Endothelial cell of umbilical vein (primary cell): ENCODE measurements at regions not wholly inside any gene's neighbourhood (a gene's known extent, or its start where the extent isn't known, plus 50 kb on each side); places are given as distances from the start of the nearest gene placed in this dataset.

Experiments
- BruUV-seq: library from RNA; stranded (reverse); fragments of 400-500 nt; replicated peaks from 2 replicates; lab custom pipeline; 2021; lab: Mats Ljungman, UMichigan
- CTCF ChIA-PET: fragments of 300-600, 350-600 bp; sonication (Branson Sonifier 250); formaldehyde crosslinking; loops from one replicate; lab custom pipeline; 2021; ENCODE audit warnings: antibody characterized with exemption, inconsistent platforms; lab: Charles Lee
- POLR2A ChIA-PET: fragments of 300-600, 350-600 bp; sonication (Branson Sonifier 250); formaldehyde crosslinking; loops from one replicate; lab custom pipeline; 2021; ENCODE audit warnings: antibody characterized with exemption, inconsistent platforms; lab: Charles Lee
- DNase-seq: peaks from one replicate; pipeline ENCODE4 v3.0.0-alpha.2; 2011; ENCODE audit warnings: low read depth, low spot score
- FAIRE-seq: peaks from 2 replicates; lab custom pipeline; 2011; peaks lifted over from hg19 to GRCh38; lab: Jason Lieb, UNC
- H2AFZ ChIP-seq: 2 replicates; pipeline ENCODE4 v1.6.0; 2012; ENCODE audit warnings: low read depth, low read length, control low read depth, inconsistent platforms
- H3K27ac ChIP-seq: 2 replicates; pipeline ENCODE4 v1.5.1; 2011; ENCODE audit warnings: low read depth, mild to moderate bottlenecking, control low read depth, low read length, moderate library complexity; ENCODE audit not compliant: insufficient read depth
- H3K27me3 ChIP-seq, 2 experiments: 2 replicates each; pipeline versions ENCODE4 v1.6.0 to v1.6.1; 2011; ENCODE audit warnings: low read length in 2 of 2, mixed read lengths in 1 of 2; ENCODE audit not compliant: control insufficient read depth in 2 of 2, insufficient read depth in 2 of 2
- H3K36me3 ChIP-seq, 2 experiments: 2 replicates in 1 of 2; 3 replicates in 1 of 2; pipeline ENCODE4 v1.5.1; 2011; ENCODE audit warnings: low read length in 2 of 2, mild to moderate bottlenecking in 1 of 2, moderate library complexity in 1 of 2; ENCODE audit not compliant: control insufficient read depth in 2 of 2, insufficient read depth in 2 of 2; ENCODE audit errors: extremely low read depth in 1 of 2
- H3K4me1 ChIP-seq: 3 replicates; pipeline ENCODE4 v1.5.1; 2011; ENCODE audit warnings: mild to moderate bottlenecking, low read length; ENCODE audit not compliant: control insufficient read depth, insufficient read depth; ENCODE audit errors: extremely low read depth
- H3K4me2 ChIP-seq: 2 replicates; pipeline ENCODE4 v1.6.1; 2011; ENCODE audit warnings: low read length, control low read depth, mixed read lengths; ENCODE audit not compliant: insufficient read depth
- H3K4me3 ChIP-seq, 3 experiments: fragments of 200-600 bp in 1 of 3; sonication (generic), shearing (Covaris generic) in 1 of 3; replicated peaks in 1 of 3; 2 replicates each; pipeline ENCODE4 v1.5.1; 2011 to 2016; ENCODE audit warnings: control low read depth in 3 of 3, low read length in 3 of 3, mild to moderate bottlenecking in 2 of 3, inconsistent platforms in 1 of 3, low read depth in 1 of 3, moderate library complexity in 1 of 3; ENCODE audit not compliant: insufficient read depth in 1 of 3
- H3K79me2 ChIP-seq: 2 replicates; pipeline ENCODE4 v1.6.0; 2012; ENCODE audit warnings: low read length, inconsistent platforms; ENCODE audit not compliant: control insufficient read depth, insufficient read depth
- H3K9ac ChIP-seq: replicated peaks from 2 replicates; pipeline ENCODE3; 2011; ENCODE audit warnings: low read length, control low read depth; ENCODE audit not compliant: insufficient read depth; ENCODE audit errors: extremely low read depth
- H3K9me1 ChIP-seq: replicated peaks from 3 replicates; pipeline ENCODE4 v1.6.0; 2011; ENCODE audit warnings: mild to moderate bottlenecking, low read length; ENCODE audit not compliant: control insufficient read depth, insufficient read depth; ENCODE audit errors: extremely low read depth
- H3K9me3 ChIP-seq: replicated peaks from 2 replicates; pipeline ENCODE4 v1.5.1; 2012; ENCODE audit warnings: low read length, inconsistent platforms; ENCODE audit not compliant: control insufficient read depth, insufficient read depth
- H4K20me1 ChIP-seq: replicated peaks from 2 replicates; pipeline ENCODE3; 2011; ENCODE audit warnings: mild to moderate bottlenecking, low read length; ENCODE audit not compliant: control insufficient read depth, insufficient read depth; ENCODE audit errors: extremely low read depth
- EZH2 ChIP-seq: IDR thresholded peaks from 2 replicates; pipeline ENCODE4 v1.6.1; 2012; ENCODE audit warnings: borderline replicate concordance, low read depth, mild to moderate bottlenecking, moderate library complexity, low read length, inconsistent platforms; ENCODE audit not compliant: severe bottlenecking
- FOS ChIP-seq: IDR thresholded peaks from 2 replicates; pipeline ENCODE4 v1.6.1; 2011; ENCODE audit warnings: mild to moderate bottlenecking, low read length, moderate library complexity, borderline replicate concordance; ENCODE audit not compliant: insufficient read depth
- GATA2 ChIP-seq: IDR thresholded peaks from 2 replicates; pipeline ENCODE4 v1.7.0; 2011; ENCODE audit warnings: low read depth, mild to moderate bottlenecking, moderate library complexity, mixed read lengths, low read length; ENCODE audit not compliant: insufficient read length, insufficient read depth
- JUN ChIP-seq: IDR thresholded peaks from 2 replicates; pipeline ENCODE4 v1.6.1; 2011; ENCODE audit warnings: borderline replicate concordance, low read depth; ENCODE audit not compliant: insufficient read length, insufficient read depth
- MAX ChIP-seq: IDR thresholded peaks from 2 replicates; pipeline ENCODE4 v1.6.1; 2011; ENCODE audit not compliant: insufficient read depth, insufficient read length
- MYC ChIP-seq: IDR thresholded peaks from one replicate; pipeline ENCODE4 v1.6.1; 2011; ENCODE audit warnings: mild to moderate bottlenecking, low read depth, low read length
- POLR2A ChIP-seq: IDR thresholded peaks from 2 replicates; pipeline ENCODE4 v1.6.1; 2012; ENCODE audit warnings: low read depth, mild to moderate bottlenecking, control low read depth, low read length
- POLR2AphosphoS5 ChIP-seq: IDR thresholded peaks from 2 replicates; pipeline ENCODE4 v1.6.1; 2012; ENCODE audit warnings: low read depth, mild to moderate bottlenecking, control low read depth, low read length, moderate library complexity; ENCODE audit not compliant: insufficient read depth
- dilution Hi-C: fragments of 300-500 bp; cut with MboI; formaldehyde crosslinking; loops from one replicate; pipeline ENCODE4 v1.15.0; 2019; ENCODE audit warnings: low sequenced_read_pairs; ENCODE audit not compliant: extremely low pct_ligation_motif_present
- intact Hi-C: fragments of 100-400 bp; cut with micrococcal nuclease; formaldehyde crosslinking; loops from one replicate; pipeline ENCODE4 v1.10.0; 2022
- TF ChIP-seq, protein P1 (sequence below), 2 donors: IDR thresholded peaks; 1 replicate in 1 of 2; 2 replicates in 1 of 2; pipeline ENCODE4 v1.5.1; 2011; ENCODE audit warnings: low read length in 2 of 2, mild to moderate bottlenecking in 2 of 2, moderate library complexity in 2 of 2, control low read depth in 1 of 2, inconsistent platforms in 1 of 2, low read depth in 1 of 2; ENCODE audit not compliant: insufficient read depth in 1 of 2; ENCODE audit errors: extremely low read depth in 1 of 2

DNA sequence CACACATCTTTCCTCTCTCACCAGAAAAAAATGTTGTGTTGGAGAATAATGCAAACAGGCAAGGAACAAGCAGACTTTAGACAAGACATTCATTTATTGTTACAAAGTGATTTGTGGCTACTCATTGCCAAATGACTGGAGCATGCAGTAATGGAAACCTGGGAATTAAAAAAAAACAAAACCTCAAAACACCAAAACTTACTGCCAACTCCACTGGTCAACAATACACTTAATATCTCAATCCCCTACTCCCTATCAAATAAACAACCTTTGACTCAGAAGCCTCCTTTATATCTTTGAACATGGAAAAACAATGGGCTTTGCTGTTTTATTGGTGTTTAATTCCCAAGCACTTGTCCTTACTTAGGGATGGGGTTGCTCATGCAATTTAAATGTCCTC is 112.8 kb downstream of the POSTN start:
- Histone ChIP-seq H3K9me3 (no peaks in the 10 kb centered on the region), H3K36me3 (no peaks in the 10 kb centered on the region), H3K9me1 (no peaks in the 10 kb centered on the region), H3K27me3 (no peaks in the 10 kb centered on the region), H3K27ac (no peak overlapping the region), H3K4me1 (no peaks in the 10 kb centered on the region), H3K4me3 (no peak overlapping the region), H3K79me2 (no peaks in the 10 kb centered on the region), H3K9ac (no peak overlapping the region), H2AFZ (no peak overlapping the region), H3K4me2 (peak overlapping the region; percentile 2), H4K20me1 (no peaks in the 10 kb centered on the region)
- BruUV-seq = no TSS peak
- intact Hi-C loops = no loop called here
- ChIA-PET CTCF (no interaction called here), POLR2A (no interaction called here)
- DNase-seq = peak; percentile 27
- FAIRE-seq = no peak
- dilution Hi-C loops = no loop called here
- TF ChIP-seq MAX (no peak), GATA2 (no peak), EZH2 (no peak), POLR2A (no peak), JUN (no peak), FOS (no peak), MYC (no peak), POLR2AphosphoS5 (no peak)
- TF ChIP-seq, protein P1, sequence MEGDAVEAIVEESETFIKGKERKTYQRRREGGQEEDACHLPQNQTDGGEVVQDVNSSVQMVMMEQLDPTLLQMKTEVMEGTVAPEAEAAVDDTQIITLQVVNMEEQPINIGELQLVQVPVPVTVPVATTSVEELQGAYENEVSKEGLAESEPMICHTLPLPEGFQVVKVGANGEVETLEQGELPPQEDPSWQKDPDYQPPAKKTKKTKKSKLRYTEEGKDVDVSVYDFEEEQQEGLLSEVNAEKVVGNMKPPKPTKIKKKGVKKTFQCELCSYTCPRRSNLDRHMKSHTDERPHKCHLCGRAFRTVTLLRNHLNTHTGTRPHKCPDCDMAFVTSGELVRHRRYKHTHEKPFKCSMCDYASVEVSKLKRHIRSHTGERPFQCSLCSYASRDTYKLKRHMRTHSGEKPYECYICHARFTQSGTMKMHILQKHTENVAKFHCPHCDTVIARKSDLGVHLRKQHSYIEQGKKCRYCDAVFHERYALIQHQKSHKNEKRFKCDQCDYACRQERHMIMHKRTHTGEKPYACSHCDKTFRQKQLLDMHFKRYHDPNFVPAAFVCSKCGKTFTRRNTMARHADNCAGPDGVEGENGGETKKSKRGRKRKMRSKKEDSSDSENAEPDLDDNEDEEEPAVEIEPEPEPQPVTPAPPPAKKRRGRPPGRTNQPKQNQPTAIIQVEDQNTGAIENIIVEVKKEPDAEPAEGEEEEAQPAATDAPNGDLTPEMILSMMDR (IDR thresholded peaks at IDR 0.05; ENCODE audit: extremely low read depth in 1 of 2, insufficient read depth in 1 of 2, low read depth in 1 of 2, low read length in 2 of 2) = no peak
